ENCODE measurements at regions not wholly inside any gene's neighbourhood (a gene's known extent, or its start where the extent isn't known, plus 50 kb on each side); places are given as distances from the start of the nearest gene placed in this dataset.
"Not testable (repeated sequence)": the region's sequence is repeated elsewhere in the genome, so short reads cannot be mapped to it uniquely, and the experiment has no call there.

- DNase-seq, result no peak
These were observed 448.3 kb downstream of the EFNB2 start for GRCh38 chr13:106087201-106087600.

- peak; percentile 69 for DNase-seq
These were observed 451.7 kb downstream of the EFNB2 start for GRCh38 chr13:106083620-106084350.

GRCh38 chr13:106081221-106081620 is 454.2 kb downstream of the EFNB2 start:
- DNase-seq, result not testable (repeated sequence)

- DNase-seq, result no peak
These were observed 457.3 kb downstream of the EFNB2 start for GRCh38 chr13:106078191-106078590.

GRCh38 chr13:106077017-106077416 is 458.4 kb downstream of the EFNB2 start:
- DNase-seq, result no peak

- DNase-seq, result no peak
These were observed 463.4 kb downstream of the EFNB2 start for GRCh38 chr13:106072014-106072413.

- DNase-seq, result no peak
These were observed 471.7 kb downstream of the EFNB2 start for GRCh38 chr13:106063591-106064313.

- no peak for DNase-seq
These were observed 473.7 kb downstream of the EFNB2 start for GRCh38 chr13:106061781-106062180.

GRCh38 chr13:106056851-106057250 is 478.6 kb downstream of the EFNB2 start:
- no peak for DNase-seq

- DNase-seq, result no peak
These were observed 483.2 kb downstream of the EFNB2 start for GRCh38 chr13:106052200-106052767.

- DNase-seq, result no peak
These were observed 486.3 kb downstream of the EFNB2 start for GRCh38 chr13:106049171-106049570.

GRCh38 chr13:106048386-106048785 is 487.1 kb downstream of the EFNB2 start:
- no peak for DNase-seq

- DNase-seq, result no peak
These were observed 487.6 kb downstream of the EFNB2 start for GRCh38 chr13:106047859-106048258.

- DNase-seq, result no peak
These were observed 492.4 kb downstream of the EFNB2 start for GRCh38 chr13:106042996-106043581.

GRCh38 chr13:106041445-106041844 is 494.0 kb downstream of the EFNB2 start:
- DNase-seq, result no peak

- DNase-seq, result no peak
These were observed 496.7 kb downstream of the EFNB2 start for GRCh38 chr13:106038752-106039151.

- no peak for DNase-seq
These were observed 498.6 kb downstream of the EFNB2 start for GRCh38 chr13:106036870-106037269.

- no peak for DNase-seq
These were observed 501.3 kb downstream of the EFNB2 start for GRCh38 chr13:106034201-106034600.

- DNase-seq, result no peak
These were observed 501.8 kb downstream of the EFNB2 start for GRCh38 chr13:106033659-106034058.

- no peak for DNase-seq
These were observed 503.0 kb downstream of the EFNB2 start for GRCh38 chr13:106032441-106032840.

GRCh38 chr13:106029676-106030290 is 505.7 kb downstream of the EFNB2 start:
- no peak for DNase-seq

GRCh38 chr13:106028911-106029310 is 506.6 kb downstream of the EFNB2 start:
- DNase-seq, result no peak

GRCh38 chr13:106011600-106011999 is 523.9 kb downstream of the EFNB2 start:
- DNase-seq, result no peak
